Hepatocyte (in vitro differentiated cells): ENCODE measurements at regions not wholly inside any gene's neighbourhood (a gene's known extent, or its start where the extent isn't known, plus 50 kb on each side); places are given as distances from the start of the nearest gene placed in this dataset.

Experiments
- DNase-seq: peaks from one replicate; pipeline ENCODE4 v3.0.0-alpha.2; 2016; ENCODE audit warnings: low spot score
- H2AFZ ChIP-seq: fragments of 200-600 bp; sonication (generic); 2 replicates; pipeline ENCODE4 v1.6.0; 2016; ENCODE audit warnings: antibody characterized with exemption, mild to moderate bottlenecking
- H3K27ac ChIP-seq: fragments of 200-600 bp; sonication (generic); 2 replicates; pipeline ENCODE4 v1.5.1; 2016; ENCODE audit warnings: mild to moderate bottlenecking
- H3K27me3 ChIP-seq: fragments of 200-600 bp; sonication (generic); 2 replicates; pipeline ENCODE4 v1.6.1; 2016
- H3K36me3 ChIP-seq: fragments of 200-600 bp; sonication (generic); replicated peaks from 2 replicates; pipeline ENCODE4 v1.5.1; 2016; ENCODE audit warnings: low read depth; ENCODE audit not compliant: insufficient read depth
- H3K4me1 ChIP-seq: fragments of 200-600 bp; sonication (generic); 2 replicates; pipeline ENCODE4 v1.5.1; 2016; ENCODE audit warnings: mild to moderate bottlenecking, moderate library complexity; ENCODE audit not compliant: insufficient read depth
- H3K4me2 ChIP-seq: fragments of 200-600 bp; sonication (generic); 2 replicates; pipeline ENCODE4 v1.6.0; 2016
- H3K4me3 ChIP-seq: fragments of 200-600 bp; sonication (generic); 2 replicates; pipeline ENCODE4 v1.5.1; 2016; ENCODE audit warnings: mild to moderate bottlenecking
- H3K79me2 ChIP-seq: fragments of 200-600 bp; sonication (generic); 2 replicates; pipeline ENCODE4 v1.6.0; 2017; ENCODE audit warnings: mild to moderate bottlenecking
- H3K9me2 ChIP-seq: fragments of 200-600 bp; sonication (generic); replicated peaks from 2 replicates; pipeline ENCODE4 v1.6.0; 2017; ENCODE audit warnings: mild to moderate bottlenecking; ENCODE audit not compliant: insufficient read depth
- H3K9me3 ChIP-seq: fragments of 200-600 bp; sonication (generic); 2 replicates; pipeline ENCODE4 v1.5.1; 2016; ENCODE audit warnings: low read depth, mild to moderate bottlenecking
- H4K20me1 ChIP-seq: fragments of 200-600 bp; sonication (generic); 2 replicates; pipeline ENCODE4 v1.6.0; 2016; ENCODE audit warnings: mild to moderate bottlenecking; ENCODE audit not compliant: insufficient read depth, poor library complexity, severe bottlenecking
- CTCF ChIP-seq: fragments of 200-600 bp; sonication (generic); IDR thresholded peaks from 2 replicates; pipeline ENCODE4 v1.5.1; 2016; ENCODE audit warnings: antibody characterized with exemption, mild to moderate bottlenecking; ENCODE audit not compliant: poor library complexity
- EZH2 ChIP-seq: fragments of 200-600 bp; sonication (generic); IDR thresholded peaks from 2 replicates; pipeline ENCODE4 v1.6.1; 2016; ENCODE audit warnings: antibody characterized with exemption, mild to moderate bottlenecking, borderline replicate concordance
- EZH2phosphoT487 ChIP-seq: fragments of 200-600 bp; sonication (generic); IDR thresholded peaks from one replicate; pipeline ENCODE4 v1.6.1; 2018; ENCODE audit warnings: antibody characterized with exemption, mild to moderate bottlenecking, low read depth, moderate library complexity; ENCODE audit not compliant: unreplicated experiment, severe bottlenecking
- WGBS: methylation state at CpG from one replicate; pipeline ENCODE4 v1.1.6; 2016; ENCODE audit warnings: low lambda C conversion rate; ENCODE audit errors: missing lambda C conversion rate; 5-methylcytosine and 5-hydroxymethylcytosine counted together

- no peaks in the 10 kb centered on the region for H4K20me1 ChIP-seq
- H3K9me2 ChIP-seq: no peaks in the 10 kb centered on the region
- no peaks in the 10 kb centered on the region for H3K9me3 ChIP-seq
- 94% methylated on average over 3 of the region's 3 CpGs for WGBS
- no peak overlapping the region for H2AFZ ChIP-seq
- no peak for TF ChIP-seq EZH2phosphoT487
- no peak for TF ChIP-seq EZH2
- TF ChIP-seq CTCF: no peak
- no peak overlapping the region for H3K4me3 ChIP-seq
- H3K4me2 ChIP-seq: no peak overlapping the region
- H3K4me1 ChIP-seq: peaks cover 18% of the 10 kb centered on the region
- no peaks in the 10 kb centered on the region for H3K27me3 ChIP-seq
- H3K36me3 ChIP-seq: no peaks in the 10 kb centered on the region
- no peak overlapping the region for H3K27ac ChIP-seq
- H3K79me2 ChIP-seq: no peaks in the 10 kb centered on the region
- no peak for DNase-seq
These were observed 492.4 kb upstream of the MARCKS start for GRCh38 chr6:113364766-113365165.

GRCh38 chr6:113365191-113365590 lies 492.0 kb upstream of the MARCKS start:
- Histone ChIP-seq H2AFZ (no peak overlapping the region), H3K9me2 (no peaks in the 10 kb centered on the region), H3K4me3 (no peak overlapping the region), H3K36me3 (no peaks in the 10 kb centered on the region), H3K9me3 (no peaks in the 10 kb centered on the region), H3K4me2 (no peak overlapping the region), H3K27ac (no peak overlapping the region), H4K20me1 (no peaks in the 10 kb centered on the region), H3K79me2 (no peaks in the 10 kb centered on the region), H3K27me3 (no peaks in the 10 kb centered on the region), H3K4me1 (peaks cover 14% of the 10 kb centered on the region)
- WGBS: 42% methylated on average over 2 of the region's 2 CpGs
- no peak for DNase-seq
- TF ChIP-seq EZH2phosphoT487 (no peak), EZH2 (no peak), CTCF (no peak)

- no peaks in the 10 kb centered on the region for H3K9me3 ChIP-seq
- H3K27ac ChIP-seq: no peak overlapping the region
- H3K36me3 ChIP-seq: no peaks in the 10 kb centered on the region
- no peak for TF ChIP-seq EZH2phosphoT487
- TF ChIP-seq EZH2: no peak
- no peak for TF ChIP-seq CTCF
- no peak overlapping the region for H2AFZ ChIP-seq
- H3K4me2 ChIP-seq: no peak overlapping the region
- 74% methylated on average over 3 of the region's 3 CpGs for WGBS
- no peaks in the 10 kb centered on the region for H3K79me2 ChIP-seq
- H3K27me3 ChIP-seq: no peaks in the 10 kb centered on the region
- no peak for DNase-seq
- no peak overlapping the region for H3K4me3 ChIP-seq
- H3K4me1 ChIP-seq: peaks cover 12% of the 10 kb centered on the region
- no peaks in the 10 kb centered on the region for H3K9me2 ChIP-seq
- H4K20me1 ChIP-seq: no peaks in the 10 kb centered on the region
These were observed 490.6 kb upstream of the MARCKS start for GRCh38 chr6:113366505-113366904.
